ENCODE measurements at regions not wholly inside any gene's neighbourhood (a gene's known extent, or its start where the extent isn't known, plus 50 kb on each side); places are given as distances from the start of the nearest gene placed in this dataset.

GRCh38 chr20:58100731-58101356 lies 127.6 kb downstream of the ANKRD60 start:
- Mint-ChIP-seq H3K4me1 (ENCODE audit: low read depth, unreplicated experiment) (no peaks in the 10 kb centered on the region), H3K27ac (ENCODE audit: unreplicated experiment) (no peak overlapping the region), H3K9me3 (ENCODE audit: unreplicated experiment) (no peaks in the 10 kb centered on the region)

GRCh38 chr20:58099956-58100730 lies 128.3 kb downstream of the ANKRD60 start:
- Mint-ChIP-seq H3K4me1 (ENCODE audit: low read depth, unreplicated experiment) (no peaks in the 10 kb centered on the region), H3K36me3 (ENCODE audit: unreplicated experiment) (no peaks in the 10 kb centered on the region), H3K27me3 (ENCODE audit: unreplicated experiment) (peaks cover 4% of the 10 kb centered on the region), H3K4me3 (ENCODE audit: unreplicated experiment) (no peak overlapping the region), H3K9me3 (ENCODE audit: unreplicated experiment) (no peaks in the 10 kb centered on the region), H3K27ac (ENCODE audit: unreplicated experiment) (no peak overlapping the region)
- DNase-seq = no peak
- TF ChIP-seq, protein P1, sequence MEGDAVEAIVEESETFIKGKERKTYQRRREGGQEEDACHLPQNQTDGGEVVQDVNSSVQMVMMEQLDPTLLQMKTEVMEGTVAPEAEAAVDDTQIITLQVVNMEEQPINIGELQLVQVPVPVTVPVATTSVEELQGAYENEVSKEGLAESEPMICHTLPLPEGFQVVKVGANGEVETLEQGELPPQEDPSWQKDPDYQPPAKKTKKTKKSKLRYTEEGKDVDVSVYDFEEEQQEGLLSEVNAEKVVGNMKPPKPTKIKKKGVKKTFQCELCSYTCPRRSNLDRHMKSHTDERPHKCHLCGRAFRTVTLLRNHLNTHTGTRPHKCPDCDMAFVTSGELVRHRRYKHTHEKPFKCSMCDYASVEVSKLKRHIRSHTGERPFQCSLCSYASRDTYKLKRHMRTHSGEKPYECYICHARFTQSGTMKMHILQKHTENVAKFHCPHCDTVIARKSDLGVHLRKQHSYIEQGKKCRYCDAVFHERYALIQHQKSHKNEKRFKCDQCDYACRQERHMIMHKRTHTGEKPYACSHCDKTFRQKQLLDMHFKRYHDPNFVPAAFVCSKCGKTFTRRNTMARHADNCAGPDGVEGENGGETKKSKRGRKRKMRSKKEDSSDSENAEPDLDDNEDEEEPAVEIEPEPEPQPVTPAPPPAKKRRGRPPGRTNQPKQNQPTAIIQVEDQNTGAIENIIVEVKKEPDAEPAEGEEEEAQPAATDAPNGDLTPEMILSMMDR (IDR thresholded peaks at IDR 0.05; ENCODE audit: partially characterized antibody, unreplicated experiment) = no peak

More at GRCh38 chr20:58100731-58101356, 127.6 kb downstream of the ANKRD60 start:
- H3K36me3 Mint-ChIP-seq (ENCODE audit: unreplicated experiment) = no peaks in the 10 kb centered on the region
- no peak for DNase-seq
- TF ChIP-seq, protein P1 (IDR thresholded peaks at IDR 0.05; ENCODE audit: partially characterized antibody, unreplicated experiment) = no peak
- H3K4me3 Mint-ChIP-seq (ENCODE audit: unreplicated experiment) = no peak overlapping the region
- peaks cover 4% of the 10 kb centered on the region for H3K27me3 Mint-ChIP-seq (ENCODE audit: unreplicated experiment)

DNA sequence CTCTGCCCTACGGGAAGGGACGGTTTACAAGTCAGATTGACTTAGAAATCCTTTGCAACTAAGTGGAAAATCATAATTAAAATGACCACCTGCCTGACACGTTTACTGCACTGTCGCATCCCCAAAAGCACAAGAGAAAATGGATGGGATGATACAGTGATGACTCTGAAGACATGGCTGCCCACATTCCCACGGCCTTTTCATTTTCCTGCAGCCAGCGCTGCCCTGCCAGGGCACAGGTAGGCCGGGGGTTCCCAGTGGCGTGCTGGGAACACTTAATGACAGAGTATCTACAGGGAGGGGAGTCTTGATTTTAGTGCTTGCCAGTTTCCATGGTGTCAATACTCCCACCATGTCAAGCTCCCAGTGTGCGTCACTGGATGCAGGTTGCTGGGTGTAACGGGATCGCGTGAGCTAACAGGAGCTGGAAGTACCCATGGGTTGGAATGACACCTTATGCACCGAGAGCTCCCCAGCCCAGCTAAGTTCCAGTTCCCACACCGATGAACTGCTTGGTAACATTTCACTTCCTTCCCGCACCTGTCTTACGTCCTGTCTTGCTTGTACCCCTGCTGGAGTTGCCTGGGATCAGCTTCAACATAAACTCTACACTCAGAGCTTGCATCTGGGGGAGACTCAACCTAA lies 129.0 kb downstream of the ANKRD60 start:
- DNase-seq = no peak
- no peaks in the 10 kb centered on the region for H3K36me3 Mint-ChIP-seq (ENCODE audit: unreplicated experiment)
- H3K4me1 Mint-ChIP-seq (ENCODE audit: low read depth, unreplicated experiment) = no peaks in the 10 kb centered on the region
- no peak overlapping the region for H3K4me3 Mint-ChIP-seq (ENCODE audit: unreplicated experiment)
- TF ChIP-seq, protein P1 (IDR thresholded peaks at IDR 0.05; ENCODE audit: partially characterized antibody, unreplicated experiment) = no peak
- H3K9me3 Mint-ChIP-seq (ENCODE audit: unreplicated experiment) = no peaks in the 10 kb centered on the region
- H3K27me3 Mint-ChIP-seq (ENCODE audit: unreplicated experiment) = peaks cover 4% of the 10 kb centered on the region
- H3K27ac Mint-ChIP-seq (ENCODE audit: unreplicated experiment) = no peak overlapping the region

- Mint-ChIP-seq H3K4me3 (ENCODE audit: unreplicated experiment) (no peak overlapping the region), H3K36me3 (ENCODE audit: unreplicated experiment) (no peaks in the 10 kb centered on the region), H3K27me3 (ENCODE audit: unreplicated experiment) (peaks cover 4% of the 10 kb centered on the region), H3K27ac (ENCODE audit: unreplicated experiment) (no peak overlapping the region), H3K9me3 (ENCODE audit: unreplicated experiment) (peaks cover under 1% of the 10 kb centered on the region), H3K4me1 (ENCODE audit: low read depth, unreplicated experiment) (no peaks in the 10 kb centered on the region)
- TF ChIP-seq, protein P1 (IDR thresholded peaks at IDR 0.05; ENCODE audit: partially characterized antibody, unreplicated experiment) = no peak
- DNase-seq = no peak
Observed at GRCh38 chr20:58098571-58098970, 129.9 kb downstream of the ANKRD60 start.

Measured in glutamatergic neuron (in vitro differentiated cells).